Panc1 (cell line): ENCODE measurements at regions not wholly inside any gene's neighbourhood (a gene's known extent, or its start where the extent isn't known, plus 50 kb on each side); places are given as distances from the start of the nearest gene placed in this dataset.

ENCODE experiments used
- ATAC-seq: fragments of 200-7000 bp; cut with Tn5 transposase; 2 replicates; pipeline ENCODE4 v1.9.1; 2020; ENCODE audit warnings: mild to moderate bottlenecking, moderate library complexity
- BruUV-seq: library from RNA; stranded (reverse); fragments of 400-500 nt; replicated peaks from 2 replicates; lab custom pipeline; 2021; lab: Mats Ljungman, UMichigan
- CTCF ChIA-PET: fragments of 300-600 bp; sonication (Branson Sonifier 250); formaldehyde crosslinking; loops from one replicate; lab custom pipeline; 2022; ENCODE audit warnings: antibody characterized with exemption; lab: Charles Lee
- POLR2A ChIA-PET: fragments of 300-600 bp; sonication (Branson Sonifier 250); formaldehyde crosslinking; loops from one replicate; lab custom pipeline; 2022; ENCODE audit warnings: antibody characterized with exemption; lab: Charles Lee
- DNase-seq: peaks from one replicate; pipeline ENCODE4 v3.0.0-alpha.2; 2010; ENCODE audit warnings: low read depth, low spot score
- H3K27ac ChIP-seq: 2 replicates; pipeline ENCODE4 v1.5.1; 2011; ENCODE audit warnings: mild to moderate bottlenecking, low read length, inconsistent platforms
- H3K27me3 ChIP-seq: fragments of 200-500 bp; sonication (Bioruptor generic); 2 replicates; pipeline ENCODE4 v1.6.0; 2014; ENCODE audit warnings: low read length, inconsistent platforms; ENCODE audit not compliant: control insufficient read depth, insufficient read depth
- H3K36me3 ChIP-seq: fragments of 200-500 bp; sonication (Bioruptor generic); 2 replicates; pipeline ENCODE4 v1.5.1; 2014; ENCODE audit warnings: inconsistent platforms, mild to moderate bottlenecking, low read length, moderate library complexity; ENCODE audit not compliant: control insufficient read depth, insufficient read depth
- H3K4me1 ChIP-seq: 2 replicates; pipeline ENCODE4 v1.5.1; 2011; ENCODE audit warnings: inconsistent platforms, mild to moderate bottlenecking, low read length, moderate library complexity; ENCODE audit not compliant: control insufficient read depth, insufficient read depth
- H3K4me3 ChIP-seq, 2 experiments: 2 replicates each; pipeline ENCODE4 v1.5.1; 2011 to 2012; ENCODE audit warnings: low read depth in 2 of 2, low read length in 2 of 2, mild to moderate bottlenecking in 2 of 2, inconsistent platforms in 1 of 2, moderate library complexity in 1 of 2
- H3K9me3 ChIP-seq: fragments of 200-500 bp; sonication (Bioruptor generic); 2 replicates; pipeline ENCODE4 v1.5.1; 2014; ENCODE audit warnings: low read depth, mild to moderate bottlenecking, inconsistent platforms, low read length, moderate library complexity; ENCODE audit not compliant: control insufficient read depth, insufficient read depth
- CTCF ChIP-seq: fragments of 450-650 bp; IDR thresholded peaks from 2 replicates; pipeline ENCODE4 v1.5.1; 2017; ENCODE audit warnings: mild to moderate bottlenecking
- POLR2AphosphoS5 ChIP-seq: IDR thresholded peaks from 2 replicates; pipeline ENCODE4 v1.6.1; 2012; ENCODE audit warnings: mild to moderate bottlenecking, low read depth, low read length, moderate library complexity
- SIN3A ChIP-seq: IDR thresholded peaks from 2 replicates; pipeline ENCODE4 v1.6.1; 2012; ENCODE audit warnings: low read depth, mild to moderate bottlenecking, low read length, moderate library complexity, borderline replicate concordance; ENCODE audit not compliant: insufficient read depth
- TCF7L2 ChIP-seq: IDR thresholded peaks from 2 replicates; pipeline ENCODE4 v1.6.1; 2011; ENCODE audit warnings: mild to moderate bottlenecking, low read depth, low read length, inconsistent platforms
- in situ Hi-C: cut with HindIII; loops from 2 replicates; pipeline ENCODE4 v1.10.0; 2016; ENCODE audit warnings: low sequenced_read_pairs, low pct_unique_long_range_greater_than_20kb
- intact Hi-C: fragments of 100-400 bp; cut with micrococcal nuclease; formaldehyde crosslinking; loops from one replicate; pipeline ENCODE4 v1.10.0; 2022; ENCODE audit not compliant: unreplicated experiment
- TF ChIP-seq, protein P1 (sequence below), 2 experiments: IDR thresholded peaks; 2 replicates each; pipeline ENCODE4 v1.6.1; 2011 to 2012; ENCODE audit warnings: low read depth in 2 of 2, control low read depth in 1 of 2, low read length in 1 of 2, mild to moderate bottlenecking in 1 of 2, moderate library complexity in 1 of 2; ENCODE audit not compliant: insufficient read depth in 1 of 2

DNA sequence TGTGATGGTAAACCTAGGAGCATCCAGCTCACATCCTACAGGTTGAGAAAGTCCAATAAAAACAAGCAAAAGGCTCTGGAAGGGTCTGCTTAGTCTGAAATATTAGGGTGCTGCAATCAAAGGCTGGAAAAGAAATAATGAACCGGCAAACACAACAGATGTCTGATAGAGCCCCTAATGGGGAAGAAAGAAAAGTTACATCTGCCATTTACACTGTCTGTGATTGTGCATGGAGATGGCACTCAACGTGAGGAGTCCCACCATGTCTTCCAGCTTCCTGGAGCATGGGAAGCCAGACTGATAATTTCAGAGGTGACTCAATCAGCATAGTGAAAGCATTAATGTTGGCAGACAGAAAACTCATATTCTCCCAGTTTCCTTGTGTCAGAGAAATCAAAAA, 307.8 kb downstream of the EPHA4 start:
- ChIA-PET POLR2A (no interaction called here), CTCF (no interaction called here)
- in situ Hi-C loops = no loop called here
- Histone ChIP-seq H3K36me3 (no peaks in the 10 kb centered on the region), H3K27ac (no peak overlapping the region), H3K4me3 (no peak overlapping the region), H3K9me3 (no peaks in the 10 kb centered on the region), H3K4me1 (no peaks in the 10 kb centered on the region), H3K27me3 (no peaks in the 10 kb centered on the region)
- TF ChIP-seq POLR2AphosphoS5 (no peak), CTCF (no peak), TCF7L2 (no peak), SIN3A (no peak)
- TF ChIP-seq, protein P1, sequence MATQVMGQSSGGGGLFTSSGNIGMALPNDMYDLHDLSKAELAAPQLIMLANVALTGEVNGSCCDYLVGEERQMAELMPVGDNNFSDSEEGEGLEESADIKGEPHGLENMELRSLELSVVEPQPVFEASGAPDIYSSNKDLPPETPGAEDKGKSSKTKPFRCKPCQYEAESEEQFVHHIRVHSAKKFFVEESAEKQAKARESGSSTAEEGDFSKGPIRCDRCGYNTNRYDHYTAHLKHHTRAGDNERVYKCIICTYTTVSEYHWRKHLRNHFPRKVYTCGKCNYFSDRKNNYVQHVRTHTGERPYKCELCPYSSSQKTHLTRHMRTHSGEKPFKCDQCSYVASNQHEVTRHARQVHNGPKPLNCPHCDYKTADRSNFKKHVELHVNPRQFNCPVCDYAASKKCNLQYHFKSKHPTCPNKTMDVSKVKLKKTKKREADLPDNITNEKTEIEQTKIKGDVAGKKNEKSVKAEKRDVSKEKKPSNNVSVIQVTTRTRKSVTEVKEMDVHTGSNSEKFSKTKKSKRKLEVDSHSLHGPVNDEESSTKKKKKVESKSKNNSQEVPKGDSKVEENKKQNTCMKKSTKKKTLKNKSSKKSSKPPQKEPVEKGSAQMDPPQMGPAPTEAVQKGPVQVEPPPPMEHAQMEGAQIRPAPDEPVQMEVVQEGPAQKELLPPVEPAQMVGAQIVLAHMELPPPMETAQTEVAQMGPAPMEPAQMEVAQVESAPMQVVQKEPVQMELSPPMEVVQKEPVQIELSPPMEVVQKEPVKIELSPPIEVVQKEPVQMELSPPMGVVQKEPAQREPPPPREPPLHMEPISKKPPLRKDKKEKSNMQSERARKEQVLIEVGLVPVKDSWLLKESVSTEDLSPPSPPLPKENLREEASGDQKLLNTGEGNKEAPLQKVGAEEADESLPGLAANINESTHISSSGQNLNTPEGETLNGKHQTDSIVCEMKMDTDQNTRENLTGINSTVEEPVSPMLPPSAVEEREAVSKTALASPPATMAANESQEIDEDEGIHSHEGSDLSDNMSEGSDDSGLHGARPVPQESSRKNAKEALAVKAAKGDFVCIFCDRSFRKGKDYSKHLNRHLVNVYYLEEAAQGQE (IDR thresholded peaks at IDR 0.05; ENCODE audit: insufficient read depth in 1 of 2, low read depth in 2 of 2, low read length in 1 of 2) = no peak
- DNase-seq (no peak), ATAC-seq (no peak)
- intact Hi-C loops = no loop called here
- no TSS peak for BruUV-seq

- intact Hi-C loops (no loop called here), in situ Hi-C loops (no loop called here)
- no peak for TF ChIP-seq TCF7L2
- no peaks in the 10 kb centered on the region for H3K9me3 ChIP-seq
- H3K36me3 ChIP-seq = no peaks in the 10 kb centered on the region
- POLR2A ChIA-PET = no interaction called here
- H3K4me1 ChIP-seq = no peaks in the 10 kb centered on the region
- H3K27me3 ChIP-seq = no peaks in the 10 kb centered on the region
- no peak for DNase-seq
- ATAC-seq = no peak
- no peak overlapping the region for H3K27ac ChIP-seq
- no peak overlapping the region for H3K4me3 ChIP-seq
- CTCF ChIA-PET = no interaction called here
- BruUV-seq = no TSS peak
These were observed 304.2 kb downstream of the EPHA4 start for GRCh38 chr2:221267773-221268425.

DNA sequence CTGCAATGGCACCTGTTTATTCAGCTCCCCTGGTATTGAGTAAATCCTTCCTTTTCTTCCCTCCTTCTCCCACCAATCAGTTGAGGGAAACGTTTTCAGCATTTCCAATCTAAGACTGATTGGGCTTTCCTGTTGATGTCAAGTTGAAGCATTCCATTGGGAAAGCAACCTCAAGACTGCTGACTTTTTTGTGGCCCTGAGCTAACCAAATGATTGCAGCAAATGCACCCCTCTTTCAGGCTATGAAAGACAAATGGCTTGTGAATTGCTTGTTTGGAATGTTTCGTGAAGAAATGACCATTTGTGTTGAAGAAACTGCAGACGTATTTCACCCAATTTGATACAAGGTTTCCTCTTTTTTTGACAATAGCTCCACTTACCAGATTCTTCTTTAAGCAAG, 303.5 kb downstream of the EPHA4 start:
- in situ Hi-C loops (no loop called here), intact Hi-C loops (no loop called here)
- ATAC-seq = no peak
- H3K27ac ChIP-seq = no peak overlapping the region
- no peak for DNase-seq
- POLR2A ChIA-PET = no interaction called here
- H3K27me3 ChIP-seq = no peaks in the 10 kb centered on the region
- no peak overlapping the region for H3K4me3 ChIP-seq
- H3K36me3 ChIP-seq = no peaks in the 10 kb centered on the region
- BruUV-seq = no TSS peak
- CTCF ChIA-PET = no interaction called here
- H3K4me1 ChIP-seq = no peaks in the 10 kb centered on the region
- TF ChIP-seq, protein P1 (IDR thresholded peaks at IDR 0.05; ENCODE audit: insufficient read depth in 1 of 2, low read depth in 2 of 2, low read length in 1 of 2) = no peak
- TF ChIP-seq CTCF (no peak), SIN3A (no peak), POLR2AphosphoS5 (no peak), TCF7L2 (no peak)
- H3K9me3 ChIP-seq = no peaks in the 10 kb centered on the region
